Cardiac fibroblast (primary cell): ENCODE measurements at regions not wholly inside any gene's neighbourhood (a gene's known extent, or its start where the extent isn't known, plus 50 kb on each side); places are given as distances from the start of the nearest gene placed in this dataset.

Experiments used
- DNase-seq, 2 donors: peaks; one replicate each; pipeline versions ENCODE4 v3.0.0 to v3.0.0-alpha.2; 2010; ENCODE audit warnings: low read depth in 2 of 2
- H3K4me3 ChIP-seq, 2 donors: replicated peaks in 1 of 2; 1 replicate in 1 of 2; 2 replicates in 1 of 2; pipeline ENCODE4 v1.5.1; 2011; ENCODE audit warnings: low read depth in 2 of 2, low read length in 2 of 2, mild to moderate bottlenecking in 2 of 2, moderate library complexity in 1 of 2
- TF ChIP-seq, protein P1 (sequence below): IDR thresholded peaks from one replicate; pipeline ENCODE4 v1.5.1; 2011; ENCODE audit warnings: low read depth, mild to moderate bottlenecking, low read length, inconsistent platforms

GRCh38 chr7:108684629-108685028, 115.0 kb downstream of the DNAJB9 start:
- H3K4me3 ChIP-seq = no peak overlapping the region
- TF ChIP-seq, protein P1, sequence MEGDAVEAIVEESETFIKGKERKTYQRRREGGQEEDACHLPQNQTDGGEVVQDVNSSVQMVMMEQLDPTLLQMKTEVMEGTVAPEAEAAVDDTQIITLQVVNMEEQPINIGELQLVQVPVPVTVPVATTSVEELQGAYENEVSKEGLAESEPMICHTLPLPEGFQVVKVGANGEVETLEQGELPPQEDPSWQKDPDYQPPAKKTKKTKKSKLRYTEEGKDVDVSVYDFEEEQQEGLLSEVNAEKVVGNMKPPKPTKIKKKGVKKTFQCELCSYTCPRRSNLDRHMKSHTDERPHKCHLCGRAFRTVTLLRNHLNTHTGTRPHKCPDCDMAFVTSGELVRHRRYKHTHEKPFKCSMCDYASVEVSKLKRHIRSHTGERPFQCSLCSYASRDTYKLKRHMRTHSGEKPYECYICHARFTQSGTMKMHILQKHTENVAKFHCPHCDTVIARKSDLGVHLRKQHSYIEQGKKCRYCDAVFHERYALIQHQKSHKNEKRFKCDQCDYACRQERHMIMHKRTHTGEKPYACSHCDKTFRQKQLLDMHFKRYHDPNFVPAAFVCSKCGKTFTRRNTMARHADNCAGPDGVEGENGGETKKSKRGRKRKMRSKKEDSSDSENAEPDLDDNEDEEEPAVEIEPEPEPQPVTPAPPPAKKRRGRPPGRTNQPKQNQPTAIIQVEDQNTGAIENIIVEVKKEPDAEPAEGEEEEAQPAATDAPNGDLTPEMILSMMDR = no peak
- DNase-seq = peak; percentile 1 to 8

DNA sequence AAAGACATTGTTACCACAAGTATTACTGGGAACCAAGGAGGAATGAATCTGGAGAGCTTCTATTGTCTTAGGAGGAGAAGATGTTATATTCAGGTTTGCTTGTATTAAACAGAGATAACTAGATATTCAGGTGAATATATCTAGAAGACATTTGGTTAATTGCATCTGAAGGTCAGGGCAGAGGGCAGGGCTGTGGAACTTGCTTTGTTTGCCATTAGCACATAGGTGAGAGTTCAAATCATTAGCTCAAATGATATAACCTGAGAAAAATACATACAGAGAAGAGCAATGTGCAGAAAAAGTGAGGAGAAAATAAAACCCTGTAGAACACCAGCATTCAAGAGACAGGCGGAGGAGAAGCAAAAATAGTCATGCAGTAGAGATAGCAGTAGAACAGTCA, 116.8 kb downstream of the DNAJB9 start:
- DNase-seq = no peak
- TF ChIP-seq, protein P1 = no peak
- H3K4me3 ChIP-seq = no peak overlapping the region

DNA sequence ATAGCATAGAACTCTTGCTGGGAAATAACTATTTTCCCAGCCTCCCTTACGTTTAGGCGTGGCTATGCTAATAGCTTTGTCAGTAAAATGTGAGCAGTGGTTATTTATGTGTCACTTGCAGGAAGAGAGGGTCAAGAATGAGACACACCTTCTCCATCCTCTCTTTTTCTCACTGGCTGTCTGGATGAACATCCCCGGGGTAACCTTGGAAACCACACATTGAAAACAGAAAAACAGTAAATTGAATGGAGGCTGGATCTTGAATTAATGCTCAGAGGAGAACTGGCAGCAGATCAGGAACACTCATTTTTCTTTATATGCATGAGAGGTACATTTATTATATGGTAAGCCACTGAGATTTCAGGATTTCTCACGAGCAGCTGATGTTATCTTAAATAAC, 127.6 kb downstream of the DNAJB9 start:
- TF ChIP-seq, protein P1 = no peak

DNA sequence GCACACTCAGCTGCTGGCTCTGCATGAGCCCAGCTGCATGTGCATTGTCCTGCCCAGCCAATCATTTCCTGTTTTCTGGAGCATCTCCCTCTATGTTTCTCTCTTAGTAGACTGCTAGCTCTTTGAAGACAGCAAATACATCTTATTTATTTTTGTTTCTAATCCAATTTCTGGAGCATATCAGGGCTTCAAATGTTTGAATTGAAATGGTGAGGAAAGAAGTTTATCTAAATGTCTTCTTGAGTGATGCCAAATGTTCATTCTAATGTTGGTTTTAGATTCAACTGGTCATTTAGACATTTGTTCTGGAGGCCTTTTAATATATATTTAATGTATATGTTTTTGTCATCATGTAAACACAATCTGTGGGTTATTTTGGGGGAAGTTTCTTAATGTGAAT, 141.9 kb downstream of the DNAJB9 start:
- TF ChIP-seq, protein P1 = no peak
- H3K4me3 ChIP-seq = no peak overlapping the region
- DNase-seq = no peak

More for the DNA sequence above, 127.6 kb downstream of the DNAJB9 start:
- H3K4me3 ChIP-seq = no peak overlapping the region
- DNase-seq = no peak

DNA sequence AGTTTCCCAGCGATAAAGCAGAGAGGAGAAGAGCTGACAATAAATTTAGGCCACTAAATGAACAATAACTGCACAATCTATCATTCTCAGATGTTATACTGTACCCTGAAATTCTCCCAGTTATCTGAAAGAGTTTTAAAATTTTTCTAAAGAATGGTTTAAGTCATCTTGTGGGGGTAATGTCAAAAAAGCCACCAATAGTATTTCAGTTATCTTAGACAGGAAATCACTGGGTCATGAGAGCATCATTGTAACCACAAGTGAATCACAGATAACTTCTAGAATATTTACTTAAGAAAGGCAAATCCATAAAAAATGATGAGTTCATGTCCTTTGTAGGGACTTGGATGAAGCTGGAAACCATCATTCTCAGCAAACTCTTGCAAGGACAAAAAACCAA, 147.1 kb downstream of the DNAJB9 start:
- no peak overlapping the region for H3K4me3 ChIP-seq
- TF ChIP-seq, protein P1 = no peak
- DNase-seq = peak; percentile 5 to 7

DNA sequence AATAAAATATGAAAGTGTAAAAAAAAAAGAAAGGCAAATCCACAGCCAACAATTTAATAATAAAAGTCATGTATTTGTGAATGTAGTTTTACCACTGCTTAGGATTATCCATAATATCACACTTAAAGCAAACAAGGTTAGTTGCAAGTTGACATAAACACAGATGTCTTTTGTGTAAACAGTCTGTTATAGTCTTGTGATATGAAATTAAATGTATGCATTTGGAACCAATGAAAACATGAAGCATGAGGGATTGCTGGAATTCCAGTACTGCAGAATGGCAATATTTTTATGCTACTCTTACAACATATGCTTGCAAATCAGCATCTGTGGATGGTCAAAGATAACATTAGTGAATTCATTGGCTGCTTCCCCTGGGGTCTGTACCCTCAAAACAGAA, 148.1 kb downstream of the DNAJB9 start:
- no peak overlapping the region for H3K4me3 ChIP-seq
- DNase-seq = no peak
- TF ChIP-seq, protein P1 = no peak

GRCh38 chr7:108719631-108720030, 150.0 kb downstream of the DNAJB9 start:
- no peak overlapping the region for H3K4me3 ChIP-seq
- DNase-seq = no peak
- TF ChIP-seq, protein P1 = no peak
